GM18867 (cell line): ENCODE measurements at regions not wholly inside any gene's neighbourhood (a gene's known extent, or its start where the extent isn't known, plus 50 kb on each side); places are given as distances from the start of the nearest gene placed in this dataset.
"Not testable (repeated sequence)": the region's sequence is repeated elsewhere in the genome, so short reads cannot be mapped to it uniquely, and the experiment has no call there.

Source experiments
- ATAC-seq: cut with Tn5 transposase; IDR thresholded peaks from one replicate; pipeline ENCODE4 v1.9.1; 2021; ENCODE audit warnings: mild to moderate bottlenecking, moderate library complexity; ENCODE audit not compliant: unreplicated experiment

DNA sequence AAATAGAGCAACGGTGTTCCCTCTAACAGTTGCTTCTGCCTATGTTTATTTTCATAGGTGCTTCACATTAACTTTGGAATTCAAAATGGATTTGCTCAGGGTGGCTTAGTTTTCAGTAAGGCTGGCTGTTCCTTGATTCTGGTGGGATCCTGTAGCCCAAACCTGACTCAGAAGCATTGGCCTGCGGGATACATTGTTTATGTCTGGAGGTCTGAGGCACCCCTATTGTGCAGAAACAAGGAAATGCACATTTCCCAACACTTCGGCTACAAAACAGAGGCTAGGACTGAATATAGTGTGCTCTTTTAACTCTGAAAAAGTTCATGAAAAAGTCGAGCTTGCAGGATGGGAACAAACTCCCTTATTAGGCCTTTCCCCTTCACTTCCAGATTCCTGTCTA is 133.8 kb upstream of the F3 start:
- no peak for ATAC-seq

DNA sequence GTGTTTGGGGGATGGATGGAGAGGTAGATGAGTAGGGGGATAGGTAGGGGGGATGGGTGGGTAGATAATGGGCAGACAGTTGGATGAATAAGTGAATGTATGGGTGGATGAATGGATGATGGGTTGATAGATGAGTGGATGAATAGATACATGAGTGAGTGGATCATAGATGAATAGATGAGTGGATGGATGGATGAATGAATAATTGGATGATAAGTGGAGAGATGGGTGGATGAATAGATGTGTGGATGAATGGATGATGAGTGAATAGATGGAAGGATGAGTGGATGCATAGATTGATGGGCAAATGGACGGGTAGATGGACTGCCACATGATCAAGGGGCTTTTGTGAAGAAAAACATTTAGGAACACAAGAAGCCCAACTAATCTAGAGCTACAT is 133.3 kb upstream of the F3 start:
- no peak for ATAC-seq

DNA sequence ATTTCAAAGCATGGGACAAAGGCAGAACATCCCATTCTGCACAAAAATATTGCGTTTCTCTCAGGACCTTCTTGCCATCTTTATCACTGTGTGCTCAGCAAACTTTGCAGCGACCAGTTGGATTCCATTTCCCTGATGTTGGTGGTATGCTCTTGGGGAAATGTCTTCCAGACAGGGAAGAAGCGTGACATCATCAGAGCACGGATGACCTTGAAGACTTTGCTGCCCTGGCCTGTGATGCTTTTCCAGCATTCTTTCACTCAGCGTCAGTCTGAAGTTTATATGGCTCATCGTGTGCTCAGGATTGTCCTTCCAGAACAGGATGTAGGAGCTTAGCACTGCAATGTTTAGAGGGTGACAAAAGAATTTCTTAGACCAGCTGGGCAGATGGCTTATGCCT is 131.4 kb upstream of the F3 start:
- no peak for ATAC-seq

- ATAC-seq = no peak
These were observed 130.4 kb upstream of the F3 start for GRCh38 chr1:94672001-94672400.

GRCh38 chr1:94670273-94670672 is 128.7 kb upstream of the F3 start:
- ATAC-seq = no peak

DNA sequence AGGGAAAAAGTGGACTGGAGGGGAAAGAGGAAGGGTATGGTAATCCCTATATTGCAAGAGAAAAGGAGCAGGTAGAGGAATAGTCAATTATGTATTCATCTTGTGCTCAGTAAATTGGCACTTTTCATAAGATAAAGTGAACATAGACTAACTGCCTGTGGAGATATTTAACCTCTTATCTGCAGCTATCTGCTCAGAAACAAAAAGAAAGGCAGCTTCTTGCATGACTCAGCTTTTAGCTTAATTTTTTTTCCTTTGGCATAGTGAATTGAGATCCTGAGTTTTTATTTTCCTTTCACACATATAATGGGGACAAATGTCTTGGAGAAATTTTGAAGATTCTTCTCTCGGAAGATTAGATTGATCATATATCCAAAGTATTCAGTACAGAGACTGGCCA is 127.6 kb upstream of the F3 start:
- no peak for ATAC-seq

GRCh38 chr1:94668528-94668927 is 127.0 kb upstream of the F3 start:
- ATAC-seq = no peak

GRCh38 chr1:94667818-94668217 is 126.3 kb upstream of the F3 start:
- ATAC-seq = no peak

GRCh38 chr1:94666797-94667196 is 125.2 kb upstream of the F3 start:
- ATAC-seq = no peak

- ATAC-seq = no peak
These were observed 119.9 kb upstream of the F3 start for GRCh38 chr1:94661431-94661932.

DNA sequence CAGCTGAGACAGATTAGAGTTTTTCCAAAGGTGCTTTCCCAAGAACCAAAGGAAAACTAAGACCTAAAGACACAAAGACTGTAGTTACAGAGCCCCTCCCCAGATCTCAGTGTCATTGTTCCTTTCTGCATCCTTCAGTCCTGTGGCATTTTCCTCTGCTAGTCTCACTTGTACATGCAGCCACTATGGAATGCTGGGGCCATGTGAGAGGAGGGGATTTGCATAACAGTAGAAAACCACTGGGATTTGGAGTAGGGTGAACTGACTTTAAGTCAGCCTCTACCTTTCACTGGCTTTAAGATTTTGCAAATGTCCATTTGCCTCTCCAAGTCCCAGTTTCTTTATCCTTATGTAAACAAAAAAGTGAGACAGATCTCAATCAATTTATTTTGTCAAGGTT is 119.4 kb upstream of the F3 start:
- ATAC-seq = no peak

GRCh38 chr1:94660258-94660657 is 118.7 kb upstream of the F3 start:
- ATAC-seq = no peak

GRCh38 chr1:94659202-94659601 is 117.6 kb upstream of the F3 start:
- not testable (repeated sequence) for ATAC-seq

DNA sequence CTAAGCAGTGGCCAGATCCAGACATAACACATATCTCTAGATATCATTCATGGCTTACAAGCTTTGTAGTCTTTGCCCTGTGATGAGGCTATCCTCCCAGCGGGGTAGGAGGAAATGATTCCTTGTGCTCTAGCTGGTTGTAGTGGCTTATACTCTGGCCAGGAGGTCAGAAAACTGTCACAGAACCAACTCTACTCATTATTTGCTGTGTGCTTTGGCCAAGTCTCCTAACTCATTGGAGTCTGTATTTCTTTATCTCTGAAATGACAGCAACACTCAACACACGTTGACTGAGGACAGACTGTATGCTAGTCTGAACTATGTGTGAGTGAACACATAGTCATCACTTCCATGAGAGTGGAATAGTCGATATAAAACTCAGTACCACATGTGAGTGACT is 116.7 kb upstream of the F3 start:
- no peak for ATAC-seq

GRCh38 chr1:94657776-94658175 is 116.2 kb upstream of the F3 start:
- not testable (repeated sequence) for ATAC-seq

- no peak for ATAC-seq
These were observed 115.4 kb upstream of the F3 start for GRCh38 chr1:94656967-94657366.

DNA sequence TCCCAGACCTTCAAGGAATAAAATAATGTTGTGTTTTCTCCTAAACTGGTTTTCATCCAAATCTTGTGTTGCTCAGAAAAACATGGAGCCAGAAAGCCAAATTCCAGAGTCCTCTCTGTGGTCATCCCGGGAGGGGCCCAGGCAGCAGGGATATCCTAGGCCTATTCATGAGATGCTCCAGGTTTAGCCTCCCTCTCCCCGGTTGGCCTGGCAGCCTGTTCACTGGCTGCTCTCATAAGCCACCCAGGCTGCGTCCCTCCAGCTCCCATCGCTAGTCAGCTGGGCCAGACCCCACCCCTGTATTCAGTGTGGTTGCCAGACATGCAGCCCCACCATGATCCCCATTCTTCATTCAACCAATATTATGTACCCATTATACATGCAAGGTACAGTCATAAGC is 113.4 kb upstream of the F3 start:
- no peak for ATAC-seq

DNA sequence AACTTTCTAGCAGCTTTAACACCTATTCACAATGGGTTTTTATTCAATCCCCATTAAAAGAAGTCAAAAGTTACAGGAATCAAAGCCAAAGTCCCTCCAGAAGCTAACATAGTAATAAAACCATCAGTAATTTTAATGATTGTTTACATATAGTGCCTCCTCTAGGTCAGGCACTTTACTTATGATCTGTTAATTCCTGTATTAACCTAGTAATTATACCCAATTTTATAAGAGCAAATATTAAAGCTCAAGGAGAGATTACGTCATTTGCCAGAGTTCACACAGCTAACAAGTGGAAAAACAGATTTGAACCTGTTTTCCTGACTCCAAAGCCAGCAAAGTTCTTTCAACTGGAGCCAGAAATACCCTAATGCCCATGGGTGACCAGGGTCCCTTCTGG is 112.9 kb upstream of the F3 start:
- no peak for ATAC-seq

GRCh38 chr1:94654031-94654430 is 112.5 kb upstream of the F3 start:
- no peak for ATAC-seq

- ATAC-seq = no peak
These were observed 111.9 kb upstream of the F3 start for GRCh38 chr1:94653454-94653853.

GRCh38 chr1:94651076-94651475 is 109.5 kb upstream of the F3 start:
- no peak for ATAC-seq

- ATAC-seq = no peak
These were observed 108.7 kb upstream of the F3 start for GRCh38 chr1:94650301-94650700.

- ATAC-seq = no peak
These were observed 106.9 kb upstream of the F3 start for GRCh38 chr1:94648225-94649007.
